H1 (cell line): ENCODE measurements at regions not wholly inside any gene's neighbourhood (a gene's known extent, or its start where the extent isn't known, plus 50 kb on each side); places are given as distances from the start of the nearest gene placed in this dataset.

ENCODE experiments used
- CTCF ChIA-PET: fragments of 300-600 bp; sonication (Branson Sonifier 250); formaldehyde crosslinking; loops from one replicate; lab custom pipeline; 2021; ENCODE audit not compliant: partially characterized antibody; lab: Charles Lee
- POLR2A ChIA-PET: fragments of 300-600 bp; sonication (Branson Sonifier 250); formaldehyde crosslinking; loops from one replicate; lab custom pipeline; 2021; ENCODE audit warnings: inconsistent platforms; ENCODE audit not compliant: partially characterized antibody; lab: Charles Lee
- DNase-seq, 2 experiments: peaks; one replicate each; pipeline versions ENCODE4 v3.0.0 to v3.0.0-alpha.2; 2010 to 2022; ENCODE audit warnings: low spot score in 2 of 2, low read depth in 1 of 2, mixed read lengths in 1 of 2
- FAIRE-seq: peaks from 2 replicates; lab custom pipeline; 2011; peaks lifted over from hg19 to GRCh38; lab: Jason Lieb, UNC
- H2AFZ ChIP-seq: 2 replicates; pipeline ENCODE4 v1.8.1; 2012; ENCODE audit warnings: low read length, inconsistent platforms
- H2AK5ac ChIP-seq: 2 replicates; pipeline ENCODE4 v1.6.1; 2013; ENCODE audit warnings: low read depth, low read length
- H2BK120ac ChIP-seq: replicated peaks from 2 replicates; pipeline ENCODE3; 2013; ENCODE audit warnings: low read depth, low read length, inconsistent platforms
- H2BK12ac ChIP-seq: 2 replicates; pipeline ENCODE4 v1.6.1; 2013; ENCODE audit warnings: low read depth, low read length
- H2BK15ac ChIP-seq: 2 replicates; pipeline ENCODE4 v1.6.1; 2013; ENCODE audit warnings: low read length
- H2BK20ac ChIP-seq: 2 replicates; pipeline ENCODE4 v1.6.1; 2013; ENCODE audit warnings: low read length
- H2BK5ac ChIP-seq: 2 replicates; pipeline ENCODE4 v1.6.1; 2013; ENCODE audit warnings: low read depth, low read length
- H3K14ac ChIP-seq: 2 replicates; pipeline ENCODE4 v1.6.1; 2013; ENCODE audit warnings: inconsistent platforms; ENCODE audit not compliant: insufficient read length
- H3K18ac ChIP-seq: 2 replicates; pipeline ENCODE4 v1.6.1; 2013; ENCODE audit warnings: low read length; ENCODE audit errors: extremely low read depth
- H3K23ac ChIP-seq: 2 replicates; pipeline ENCODE4 v1.6.1; 2013; ENCODE audit warnings: inconsistent platforms; ENCODE audit not compliant: insufficient read length
- H3K23me2 ChIP-seq: 2 replicates; pipeline ENCODE4 v1.6.1; 2013; ENCODE audit warnings: low read depth, low read length
- H3K27ac ChIP-seq: 2 replicates; pipeline ENCODE4 v1.6.1; 2011; ENCODE audit warnings: low read depth, low read length, inconsistent platforms
- H3K27me3 ChIP-seq, 4 experiments: replicated peaks in 1 of 4; 1 replicate in 1 of 4; 2 replicates in 3 of 4; pipeline versions ENCODE4 v1.6.1 to v1.8.1; 2011 to 2013; ENCODE audit warnings: low read length in 3 of 4, mild to moderate bottlenecking in 3 of 4, inconsistent platforms in 2 of 4, mixed read lengths in 2 of 4, moderate library complexity in 1 of 4; ENCODE audit not compliant: control insufficient read depth in 3 of 4, insufficient read depth in 3 of 4; ENCODE audit errors: extremely low read depth in 1 of 4
- H3K36me3 ChIP-seq, 4 experiments: 2 replicates each; pipeline versions ENCODE4 v1.6.1 to v1.8.1; 2011 to 2013; ENCODE audit warnings: mild to moderate bottlenecking in 4 of 4, low read length in 3 of 4, moderate library complexity in 2 of 4, control low read depth in 1 of 4, inconsistent platforms in 1 of 4; ENCODE audit not compliant: insufficient read depth in 4 of 4, control insufficient read depth in 2 of 4
- H3K4ac ChIP-seq: replicated peaks from 2 replicates; pipeline ENCODE3; 2013; ENCODE audit warnings: low read length, low read depth, mixed read lengths, inconsistent platforms; ENCODE audit not compliant: insufficient read length
- H3K4me1 ChIP-seq, 4 experiments: replicated peaks in 1 of 4; 1 replicate in 1 of 4; 2 replicates in 3 of 4; pipeline versions ENCODE4 v1.6.1 to v1.8.1; 2011 to 2013; ENCODE audit warnings: low read length in 3 of 4, inconsistent platforms in 2 of 4, mixed read lengths in 1 of 4; ENCODE audit not compliant: insufficient read depth in 4 of 4, control insufficient read depth in 3 of 4
- H3K4me2 ChIP-seq, 2 experiments: 2 replicates each; pipeline versions ENCODE4 v1.6.1 to v1.8.1; 2011 to 2013; ENCODE audit warnings: low read depth in 2 of 2, low read length in 2 of 2, control low read depth in 1 of 2, inconsistent platforms in 1 of 2, mild to moderate bottlenecking in 1 of 2; ENCODE audit not compliant: insufficient read depth in 1 of 2
- H3K4me3 ChIP-seq, 4 experiments: fragments of 200-600, 300-600 bp in 1 of 4; sonication (generic), shearing (Covaris generic), sonication (Bioruptor Twin) in 1 of 4; 2 replicates each; pipeline versions ENCODE4 v1.5.1 to v1.8.1; 2011 to 2016; ENCODE audit warnings: low read length in 4 of 4, low read depth in 3 of 4, control low read depth in 2 of 4, inconsistent platforms in 2 of 4, mild to moderate bottlenecking in 2 of 4, mixed read lengths in 1 of 4, moderate library complexity in 1 of 4; ENCODE audit not compliant: insufficient read depth in 2 of 4; ENCODE audit errors: extremely low read depth in 1 of 4
- H3K56ac ChIP-seq: replicated peaks from 2 replicates; pipeline ENCODE3; 2013; ENCODE audit warnings: low read depth, mild to moderate bottlenecking, mixed read lengths, low read length, inconsistent platforms; ENCODE audit not compliant: insufficient read length
- H3K79me1 ChIP-seq: 2 replicates; pipeline ENCODE4 v1.6.1; 2013; ENCODE audit warnings: low read depth, low read length, control low read depth
- H3K79me2 ChIP-seq, 2 experiments: 2 replicates each; pipeline versions ENCODE4 v1.6.1 to v1.8.1; 2012 to 2013; ENCODE audit warnings: low read length in 2 of 2, mild to moderate bottlenecking in 2 of 2, inconsistent platforms in 1 of 2; ENCODE audit not compliant: insufficient read depth in 2 of 2, control insufficient read depth in 1 of 2
- H3K9ac ChIP-seq, 4 experiments: replicated peaks in 1 of 4; 1 replicate in 1 of 4; 2 replicates in 3 of 4; pipeline versions ENCODE4 v1.6.1 to v1.8.1; 2011 to 2013; ENCODE audit warnings: low read depth in 3 of 4, low read length in 3 of 4, control low read depth in 2 of 4, mild to moderate bottlenecking in 2 of 4, moderate library complexity in 2 of 4, inconsistent platforms in 1 of 4; ENCODE audit errors: extremely low read depth in 1 of 4
- H3K9me3 ChIP-seq, 2 experiments: 2 replicates each; pipeline versions ENCODE4 v1.6.1 to v1.8.1; 2012 to 2013; ENCODE audit warnings: mild to moderate bottlenecking in 2 of 2, moderate library complexity in 2 of 2, control low read depth in 1 of 2, inconsistent platforms in 1 of 2, low read depth in 1 of 2, low read length in 1 of 2, mixed read lengths in 1 of 2; ENCODE audit not compliant: insufficient read depth in 2 of 2
- H4K20me1 ChIP-seq, 2 experiments: replicated peaks in 1 of 2; 2 replicates each; pipeline versions ENCODE3 to v1.8.1; 2011 to 2013; ENCODE audit warnings: inconsistent platforms in 2 of 2, low read length in 2 of 2, mild to moderate bottlenecking in 1 of 2; ENCODE audit not compliant: insufficient read depth in 2 of 2, control insufficient read depth in 1 of 2
- H4K5ac ChIP-seq: 2 replicates; pipeline ENCODE4 v1.6.1; 2013; ENCODE audit warnings: low read length, low read depth, mixed read lengths, inconsistent platforms; ENCODE audit not compliant: insufficient read length
- H4K8ac ChIP-seq: 2 replicates; pipeline ENCODE4 v1.8.0; 2013; ENCODE audit warnings: mild to moderate bottlenecking, moderate library complexity, low read length, inconsistent platforms; ENCODE audit not compliant: insufficient read depth; ENCODE audit errors: extremely low read depth
- H4K91ac ChIP-seq: replicated peaks from 2 replicates; pipeline ENCODE3; 2013; ENCODE audit warnings: low read length, mixed read lengths, inconsistent platforms; ENCODE audit not compliant: insufficient read length
- CHD1 ChIP-seq: IDR thresholded peaks from 2 replicates; pipeline ENCODE4 v1.6.1; 2012; ENCODE audit warnings: low read depth, low read length, improper control_type of control experiment
- CTCF ChIP-seq, 3 experiments: IDR thresholded peaks; 1 replicate in 2 of 3; 2 replicates in 1 of 3; pipeline versions ENCODE4 v1.5.1 to v1.6.1; 2011; ENCODE audit warnings: low read length in 3 of 3, mild to moderate bottlenecking in 3 of 3, inconsistent platforms in 2 of 3, low read depth in 1 of 3, moderate library complexity in 1 of 3; ENCODE audit not compliant: insufficient read depth in 1 of 3; ENCODE audit errors: control extremely low read depth in 1 of 3
- E2F6 ChIP-seq: IDR thresholded peaks from 2 replicates; pipeline ENCODE4 v1.6.1; 2012; ENCODE audit warnings: inconsistent platforms
- EGR1 ChIP-seq: IDR thresholded peaks from 2 replicates; pipeline ENCODE4 v1.6.1; 2011; ENCODE audit warnings: low read depth, low read length, borderline replicate concordance
- EZH2 ChIP-seq: fragments of 200-600 bp; sonication (generic); IDR thresholded peaks from 2 replicates; pipeline ENCODE4 v1.7.1; 2012; ENCODE audit warnings: low read depth, mild to moderate bottlenecking, moderate library complexity, low read length, inconsistent platforms; ENCODE audit not compliant: severe bottlenecking
- NANOG ChIP-seq: IDR thresholded peaks from 2 replicates; pipeline ENCODE4 v1.6.1; 2011; ENCODE audit warnings: low read length, low read depth, mild to moderate bottlenecking, inconsistent platforms; ENCODE audit not compliant: insufficient read depth, poor library complexity, severe bottlenecking
- NRF1 ChIP-seq: IDR thresholded peaks from 2 replicates; pipeline ENCODE4 v1.6.1; 2011; ENCODE audit warnings: mild to moderate bottlenecking, low read depth, low read length, improper control_type of control experiment
- RNF2 ChIP-seq: fragments of 200-900, 300-1000 bp; sonication (generic); IDR thresholded peaks from 2 replicates; pipeline ENCODE4 v1.7.1; 2016; ENCODE audit warnings: borderline replicate concordance, low read depth, mild to moderate bottlenecking, antibody characterized with exemption, low read length; ENCODE audit not compliant: poor library complexity, severe bottlenecking; ENCODE audit errors: missing control alignments
- RXRA ChIP-seq: IDR thresholded peaks from 2 replicates; pipeline ENCODE4 v1.6.1; 2011; ENCODE audit warnings: low read depth, mild to moderate bottlenecking, low read length, moderate library complexity; ENCODE audit not compliant: insufficient read depth
- TEAD4 ChIP-seq: IDR thresholded peaks from 2 replicates; pipeline ENCODE4 v1.6.1; 2012; ENCODE audit warnings: low read depth, low read length, inconsistent platforms, mixed read lengths
- ZNF274 ChIP-seq: IDR thresholded peaks from 2 replicates; pipeline ENCODE4 v1.7.0; 2012; ENCODE audit warnings: low read length, borderline replicate concordance; ENCODE audit errors: extremely low read depth
- WGBS, 2 experiments: shearing (Covaris generic) in 1 of 2; methylation state at CpG; one replicate each; pipeline versions ENCODE4 v1.1.6 to v1.1.7; 2013 to 2015; ENCODE audit warnings: low lambda C conversion rate in 2 of 2, mixed read lengths in 2 of 2, inconsistent platforms in 1 of 2, low coverage in 1 of 2, missing lambda C conversion rate in 1 of 2; ENCODE audit not compliant: insufficient replicate concordance in 2 of 2, insufficient coverage in 1 of 2, insufficient read length in 1 of 2; ENCODE audit errors: extremely low coverage in 1 of 2, missing lambda C conversion rate in 1 of 2; 5-methylcytosine and 5-hydroxymethylcytosine counted together

- no peaks in the 10 kb centered on the region for H3K27me3 ChIP-seq
- H2BK120ac ChIP-seq = no peak overlapping the region
- no peak overlapping the region for H3K23ac ChIP-seq
- H3K36me3 ChIP-seq = no peaks in the 10 kb centered on the region
- H3K18ac ChIP-seq = no peak overlapping the region
- no peak for FAIRE-seq
- no peak overlapping the region for H2AK5ac ChIP-seq
- H2BK20ac ChIP-seq = no peak overlapping the region
- no peak for DNase-seq
- no peak overlapping the region for H3K9ac ChIP-seq
- H2BK15ac ChIP-seq = no peak overlapping the region
- H3K4ac ChIP-seq = no peak overlapping the region
- H3K56ac ChIP-seq = no peak overlapping the region
- H3K4me3 ChIP-seq = no peak overlapping the region
- no peak overlapping the region for H4K91ac ChIP-seq
- peaks cover 3 to 6% of the 10 kb centered on the region in 2 experiments; a peak in 1 of 4 replicates for H3K9me3 ChIP-seq
- no peaks in the 10 kb centered on the region for H3K23me2 ChIP-seq
- peaks cover 0 to 5% (median 0%) of the 10 kb centered on the region in 4 experiments; a peak in 1 of 7 replicates for H3K4me1 ChIP-seq
- no peak overlapping the region for H3K14ac ChIP-seq
- no peak overlapping the region for H4K8ac ChIP-seq
- TF ChIP-seq CTCF (IDR thresholded peaks at IDR 0.05; ENCODE audit: control extremely low read depth in 1 of 3, insufficient read depth in 1 of 3, low read depth in 1 of 3, low read length in 3 of 3) (no peak), TEAD4 (no peak), E2F6 (no peak), ZNF274 (no peak), CHD1 (no peak), EZH2 (no peak), NRF1 (no peak), RXRA (no peak), EGR1 (no peak), RNF2 (no peak), NANOG (no peak)
- POLR2A ChIA-PET = no interaction called here
- no peak overlapping the region for H3K4me2 ChIP-seq
- H4K20me1 ChIP-seq = no peaks in the 10 kb centered on the region
- CTCF ChIA-PET = no interaction called here
- H2BK12ac ChIP-seq = no peak overlapping the region
- H3K27ac ChIP-seq = no peak overlapping the region
- H4K5ac ChIP-seq = no peak overlapping the region
- H2AFZ ChIP-seq = no peak overlapping the region
- WGBS, 2 experiments = 83% methylated on average over 2 of the region's 2 CpGs; no CpG with 5 or more reads in 1 of the 2 experiments
- no peak overlapping the region for H2BK5ac ChIP-seq
- no peaks in the 10 kb centered on the region for H3K79me2 ChIP-seq
- H3K79me1 ChIP-seq = no peaks in the 10 kb centered on the region
These were observed 150.3 kb upstream of the MMADHC start for GRCh38 chr2:149737896-149738295.
